ENCODE measurements at regions not wholly inside any gene's neighbourhood (a gene's known extent, or its start where the extent isn't known, plus 50 kb on each side); places are given as distances from the start of the nearest gene placed in this dataset.
"Not testable (repeated sequence)": the region's sequence is repeated elsewhere in the genome, so short reads cannot be mapped to it uniquely, and the experiment has no call there.

DNA sequence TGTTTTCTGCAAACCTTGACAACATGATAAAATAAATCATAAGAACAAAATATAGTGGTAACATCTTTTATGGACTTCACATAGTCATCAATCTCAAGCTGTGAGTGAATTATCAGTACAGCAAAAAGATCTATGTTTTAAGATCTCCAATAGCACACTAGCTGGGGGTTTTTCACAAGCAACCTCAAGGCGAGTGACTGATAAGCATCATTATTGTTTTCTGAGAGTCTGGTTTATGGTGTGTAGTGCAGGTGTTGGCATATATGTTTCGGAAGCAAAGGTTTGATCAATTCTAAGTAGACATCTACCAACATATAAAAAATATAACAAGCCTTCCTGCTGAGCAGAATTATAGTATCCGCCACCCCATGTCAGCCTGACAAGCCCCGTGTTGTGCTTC is 403.8 kb upstream of the MGMT start:
- Mint-ChIP-seq H3K36me3 (ENCODE audit: insufficient read depth) (no peaks in the 10 kb centered on the region), H3K27ac (no peak overlapping the region), H3K9me3 (no peaks in the 10 kb centered on the region), H3K27me3 (peaks cover 7 to 15% of the 10 kb centered on the region in 2 donors), H3K4me1 (ENCODE audit: low read depth in 2 of 2) (peaks cover 0 to 2% of the 10 kb centered on the region in 2 donors), H3K4me3 (no peak overlapping the region)
- ATAC-seq (replicated peaks) (no peak), DNase-seq (no peak)

DNA sequence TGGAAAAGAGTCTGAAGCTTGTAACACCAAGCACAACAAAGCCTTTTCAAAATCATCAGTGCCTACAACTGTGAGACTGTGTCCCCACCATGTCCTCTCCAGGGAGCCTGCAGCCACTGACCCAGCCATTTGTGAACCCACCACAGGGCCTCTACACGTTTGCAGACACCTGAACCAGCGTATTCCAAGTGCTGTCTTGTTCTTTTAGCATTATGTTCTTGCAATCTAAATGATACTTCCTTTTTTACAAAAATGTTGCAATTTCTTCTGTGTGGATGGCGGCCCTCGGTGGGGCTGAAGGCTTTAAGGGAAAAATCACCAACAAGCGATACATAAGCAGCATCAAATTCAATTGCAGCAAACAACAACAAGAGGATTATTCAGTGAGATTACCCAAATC is 403.2 kb upstream of the MGMT start:
- DNase-seq (no peak), ATAC-seq (replicated peaks) (no peak)
- no peak overlapping the region for H3K27ac Mint-ChIP-seq
- no peaks in the 10 kb centered on the region for H3K4me1 Mint-ChIP-seq (ENCODE audit: low read depth in 2 of 2)
- no peak overlapping the region for H3K4me3 Mint-ChIP-seq
- H3K36me3 Mint-ChIP-seq (ENCODE audit: insufficient read depth), result no peaks in the 10 kb centered on the region
- peaks cover 7 to 15% of the 10 kb centered on the region in 2 donors for H3K27me3 Mint-ChIP-seq
- H3K9me3 Mint-ChIP-seq, result no peaks in the 10 kb centered on the region

- not testable (repeated sequence) for DNase-seq; H3K36me3 Mint-ChIP-seq (ENCODE audit: insufficient read depth); H3K9me3 Mint-ChIP-seq; H3K4me3 Mint-ChIP-seq; H3K27ac Mint-ChIP-seq; H3K27me3 Mint-ChIP-seq; ATAC-seq (replicated peaks); H3K4me1 Mint-ChIP-seq (ENCODE audit: low read depth in 2 of 2)
Measured at GRCh38 chr10:129066529-129066928, 400.5 kb upstream of the MGMT start.

- DNase-seq; H3K4me3 Mint-ChIP-seq; H3K4me1 Mint-ChIP-seq (ENCODE audit: low read depth in 2 of 2); H3K27ac Mint-ChIP-seq; ATAC-seq (replicated peaks); H3K9me3 Mint-ChIP-seq; H3K27me3 Mint-ChIP-seq; H3K36me3 Mint-ChIP-seq (ENCODE audit: insufficient read depth): not testable (repeated sequence)
Measured at GRCh38 chr10:129071411-129071810, 395.6 kb upstream of the MGMT start.

DNA sequence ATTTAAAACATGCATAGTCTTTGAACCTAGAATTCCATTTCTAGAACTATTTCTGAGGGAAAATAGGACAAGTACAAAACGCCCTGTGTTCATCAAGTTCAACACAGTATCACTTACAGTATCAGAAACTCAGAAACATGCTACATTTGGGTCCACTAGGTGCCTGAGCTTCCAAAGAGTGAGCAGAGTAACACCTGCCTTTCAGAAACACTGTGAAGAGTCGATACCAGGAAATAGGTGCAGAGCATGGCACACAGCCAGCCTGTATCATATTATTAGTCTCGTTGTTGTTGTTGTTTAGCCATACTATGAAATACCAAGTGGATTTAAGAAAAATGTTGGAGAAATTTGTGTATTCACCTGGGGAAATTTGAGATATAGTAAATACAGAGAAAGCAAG is 392.1 kb upstream of the MGMT start:
- Mint-ChIP-seq H3K4me3 (no peak overlapping the region), H3K9me3 (no peaks in the 10 kb centered on the region), H3K27me3 (no peaks in the 10 kb centered on the region), H3K27ac (no peak overlapping the region), H3K4me1 (ENCODE audit: low read depth in 2 of 2) (no peaks in the 10 kb centered on the region), H3K36me3 (ENCODE audit: insufficient read depth) (no peaks in the 10 kb centered on the region)
- ATAC-seq (replicated peaks), result no peak
- no peak for DNase-seq

- H3K9me3 Mint-ChIP-seq, result no peaks in the 10 kb centered on the region
- no peak overlapping the region for H3K27ac Mint-ChIP-seq
- H3K27me3 Mint-ChIP-seq, result no peaks in the 10 kb centered on the region
- ATAC-seq (replicated peaks) (no peak), DNase-seq (no peak)
- no peak overlapping the region for H3K4me3 Mint-ChIP-seq
- H3K36me3 Mint-ChIP-seq (ENCODE audit: insufficient read depth), result no peaks in the 10 kb centered on the region
- no peaks in the 10 kb centered on the region for H3K4me1 Mint-ChIP-seq (ENCODE audit: low read depth in 2 of 2)
Measured at GRCh38 chr10:129075508-129075907, 391.5 kb upstream of the MGMT start.

- Mint-ChIP-seq H3K27me3 (no peaks in the 10 kb centered on the region), H3K9me3 (peaks cover 0 to under 1% of the 10 kb centered on the region in 2 donors), H3K36me3 (ENCODE audit: insufficient read depth) (no peaks in the 10 kb centered on the region), H3K27ac (no peak overlapping the region), H3K4me1 (ENCODE audit: low read depth in 2 of 2) (no peaks in the 10 kb centered on the region), H3K4me3 (no peak overlapping the region)
- DNase-seq (no peak), ATAC-seq (replicated peaks) (no peak)
Measured at GRCh38 chr10:129075927-129076326, 391.1 kb upstream of the MGMT start.

- Mint-ChIP-seq H3K36me3 (ENCODE audit: insufficient read depth) (no peaks in the 10 kb centered on the region), H3K9me3 (peaks cover 0 to 2% of the 10 kb centered on the region in 2 donors), H3K4me1 (ENCODE audit: low read depth in 2 of 2) (no peaks in the 10 kb centered on the region), H3K27ac (no peak overlapping the region), H3K27me3 (no peaks in the 10 kb centered on the region), H3K4me3 (no peak overlapping the region)
- no peak for ATAC-seq (replicated peaks)
- no peak for DNase-seq
Measured at GRCh38 chr10:129078346-129078745, 388.7 kb upstream of the MGMT start.

DNA sequence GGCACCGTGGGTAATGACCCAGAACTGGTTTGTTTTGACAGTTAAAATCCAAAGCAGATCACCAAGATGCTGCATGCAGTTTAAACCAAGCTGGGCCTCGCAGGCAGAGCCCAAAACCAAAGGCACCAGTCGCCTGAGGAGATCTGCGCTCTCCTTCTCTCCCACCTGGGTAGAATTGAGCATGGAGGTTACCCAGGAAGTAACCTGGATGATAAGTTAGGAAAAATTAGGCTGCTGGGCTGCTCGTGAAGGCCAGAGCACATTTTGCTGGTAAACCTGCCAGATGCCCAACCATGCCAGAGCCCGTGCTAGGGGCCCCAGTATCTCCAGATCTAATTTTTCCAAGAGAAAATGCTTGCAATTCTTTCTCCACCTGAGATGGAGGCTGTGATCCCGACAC is 388.3 kb upstream of the MGMT start:
- H3K9me3 Mint-ChIP-seq, result peaks cover 0 to 2% of the 10 kb centered on the region in 2 donors
- H3K4me1 Mint-ChIP-seq (ENCODE audit: low read depth in 2 of 2), result no peaks in the 10 kb centered on the region
- H3K4me3 Mint-ChIP-seq, result no peak overlapping the region
- DNase-seq (no peak), ATAC-seq (replicated peaks) (no peak)
- H3K27ac Mint-ChIP-seq, result no peak overlapping the region
- H3K27me3 Mint-ChIP-seq, result no peaks in the 10 kb centered on the region
- no peaks in the 10 kb centered on the region for H3K36me3 Mint-ChIP-seq (ENCODE audit: insufficient read depth)

DNA sequence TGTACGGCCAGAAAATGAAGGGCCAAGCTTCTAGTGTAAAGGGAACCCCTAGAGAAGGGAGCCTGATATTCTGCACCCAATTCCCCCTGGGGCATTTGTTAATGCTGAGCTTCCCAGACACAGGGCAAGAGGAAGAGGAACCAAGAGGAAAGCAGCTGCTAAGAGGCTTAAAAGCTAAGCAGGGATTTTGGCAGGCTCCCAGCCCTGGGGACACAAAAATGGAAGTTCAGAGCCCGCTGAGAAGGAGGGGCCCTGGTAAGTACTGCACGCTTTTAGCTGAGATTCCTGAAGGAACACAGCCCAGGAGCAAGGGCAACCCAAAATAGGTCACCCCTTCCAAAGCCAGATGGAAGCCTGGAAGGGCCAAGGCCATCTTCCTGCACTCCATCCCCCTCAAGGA is 387.3 kb upstream of the MGMT start:
- no peak for ATAC-seq (replicated peaks)
- Mint-ChIP-seq H3K27me3 (no peaks in the 10 kb centered on the region), H3K4me3 (no peak overlapping the region), H3K9me3 (peaks cover 0 to 2% of the 10 kb centered on the region in 2 donors), H3K4me1 (ENCODE audit: low read depth in 2 of 2) (no peaks in the 10 kb centered on the region), H3K27ac (no peak overlapping the region), H3K36me3 (ENCODE audit: insufficient read depth) (no peaks in the 10 kb centered on the region)
- DNase-seq, result no peak

DNA sequence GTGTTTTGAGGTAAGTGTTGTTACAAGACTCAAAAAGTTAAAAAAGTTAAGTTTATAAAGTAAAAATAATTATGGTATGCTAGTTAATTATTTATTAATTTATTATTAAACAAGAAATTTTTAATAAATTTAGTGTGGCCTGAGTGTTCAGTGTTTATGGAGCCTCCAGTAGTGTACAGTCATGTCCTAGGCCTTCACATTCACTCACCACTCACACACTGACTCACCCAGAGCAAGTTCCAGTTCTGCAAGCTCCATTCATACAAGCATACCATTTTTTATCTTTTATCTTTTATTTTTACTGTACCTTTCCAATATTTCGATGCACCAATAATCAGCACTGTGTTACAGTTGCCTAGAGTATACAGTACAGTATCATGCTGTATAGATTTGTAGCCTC is 381.2 kb upstream of the MGMT start:
- no peak overlapping the region for H3K27ac Mint-ChIP-seq
- no peak overlapping the region for H3K4me3 Mint-ChIP-seq
- DNase-seq (no peak), ATAC-seq (replicated peaks) (no peak)
- H3K9me3 Mint-ChIP-seq, result peaks cover 0 to 2% of the 10 kb centered on the region in 2 donors
- no peaks in the 10 kb centered on the region for H3K36me3 Mint-ChIP-seq (ENCODE audit: insufficient read depth)
- no peaks in the 10 kb centered on the region for H3K27me3 Mint-ChIP-seq
- no peaks in the 10 kb centered on the region for H3K4me1 Mint-ChIP-seq (ENCODE audit: low read depth in 2 of 2)

DNA sequence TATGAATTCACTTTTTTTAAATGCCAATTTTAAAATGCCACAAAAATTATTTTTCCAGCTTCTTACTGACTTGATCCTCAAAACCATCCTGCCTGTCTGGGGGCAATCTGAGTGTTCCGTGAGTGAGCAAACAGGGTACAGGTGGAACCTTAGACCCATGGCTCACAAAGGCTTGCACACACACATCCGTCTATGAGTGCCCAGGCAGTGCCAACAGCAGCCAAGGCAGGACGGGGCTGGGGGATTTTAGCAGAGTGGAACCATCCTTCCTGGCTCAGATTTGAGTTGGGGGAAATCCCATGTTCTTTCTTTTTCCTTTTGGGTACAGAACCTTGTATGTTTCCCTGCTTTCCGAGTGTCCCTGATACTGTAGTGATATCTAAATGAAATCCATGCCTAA is 377.7 kb upstream of the MGMT start:
- H3K4me1 Mint-ChIP-seq (ENCODE audit: low read depth in 2 of 2), result no peaks in the 10 kb centered on the region
- H3K4me3 Mint-ChIP-seq, result no peak overlapping the region
- no peaks in the 10 kb centered on the region for H3K9me3 Mint-ChIP-seq
- ATAC-seq (replicated peaks), result no peak
- no peak overlapping the region for H3K27ac Mint-ChIP-seq
- no peaks in the 10 kb centered on the region for H3K36me3 Mint-ChIP-seq (ENCODE audit: insufficient read depth)
- no peak for DNase-seq
- H3K27me3 Mint-ChIP-seq, result no peaks in the 10 kb centered on the region

- Mint-ChIP-seq H3K9me3 (no peaks in the 10 kb centered on the region), H3K27me3 (no peaks in the 10 kb centered on the region), H3K27ac (no peak overlapping the region), H3K4me1 (ENCODE audit: low read depth in 2 of 2) (no peaks in the 10 kb centered on the region), H3K36me3 (ENCODE audit: insufficient read depth) (no peaks in the 10 kb centered on the region), H3K4me3 (no peak overlapping the region)
- no peak for DNase-seq
- ATAC-seq (replicated peaks), result no peak
Measured at GRCh38 chr10:129090165-129090564, 376.9 kb upstream of the MGMT start.

- ATAC-seq (replicated peaks) (no peak), DNase-seq (no peak)
- Mint-ChIP-seq H3K27ac (no peak overlapping the region), H3K9me3 (no peaks in the 10 kb centered on the region), H3K36me3 (ENCODE audit: insufficient read depth) (no peaks in the 10 kb centered on the region), H3K4me1 (ENCODE audit: low read depth in 2 of 2) (no peaks in the 10 kb centered on the region), H3K27me3 (no peaks in the 10 kb centered on the region), H3K4me3 (no peak overlapping the region)
Measured at GRCh38 chr10:129090618-129091366, 376.2 kb upstream of the MGMT start.

DNA sequence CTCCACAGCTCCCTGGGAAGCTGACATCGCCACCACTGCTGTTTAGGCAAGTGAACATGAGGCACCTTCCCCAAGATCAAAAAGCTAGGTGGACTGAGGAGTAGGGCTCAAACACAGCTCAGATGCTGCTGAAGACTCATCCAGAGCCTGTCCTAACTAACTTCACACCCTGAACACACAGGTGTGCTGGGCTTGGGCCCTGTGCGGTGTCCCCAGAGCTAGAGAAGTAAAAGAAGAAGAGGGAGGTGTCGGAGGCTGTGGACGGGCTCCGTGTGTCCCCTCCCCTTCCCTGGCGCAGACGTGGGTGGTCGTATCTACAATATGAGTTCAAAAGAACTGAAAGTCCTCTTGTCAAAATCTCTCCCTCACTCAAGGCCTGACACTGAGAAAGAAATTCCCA is 373.4 kb upstream of the MGMT start:
- no peaks in the 10 kb centered on the region for H3K36me3 Mint-ChIP-seq (ENCODE audit: insufficient read depth)
- ATAC-seq (replicated peaks) (no peak), DNase-seq (no peak)
- H3K27ac Mint-ChIP-seq, result no peak overlapping the region
- no peaks in the 10 kb centered on the region for H3K4me1 Mint-ChIP-seq (ENCODE audit: low read depth in 2 of 2)
- H3K27me3 Mint-ChIP-seq, result no peaks in the 10 kb centered on the region
- H3K4me3 Mint-ChIP-seq, result no peak overlapping the region
- H3K9me3 Mint-ChIP-seq, result no peaks in the 10 kb centered on the region

Data from effector memory CD8-positive, alpha-beta T cell (primary cell).